Activated naive CD8-positive, alpha-beta T cell treated with anti-CD3 and anti-CD28 coated beads for 36 hours (primary cell): ENCODE measurements at regions not wholly inside any gene's neighbourhood (a gene's known extent, or its start where the extent isn't known, plus 50 kb on each side); places are given as distances from the start of the nearest gene placed in this dataset.
"Not testable (repeated sequence)": the region's sequence is repeated elsewhere in the genome, so short reads cannot be mapped to it uniquely, and the experiment has no call there.

Source experiments
- DNase-seq: peaks from one replicate; pipeline ENCODE4 v3.0.0; 2021
- H3K27ac Mint-ChIP-seq: one replicate; pipeline ENCODE4 v1.8.0; 2022; ENCODE audit warnings: mild to moderate bottlenecking, moderate library complexity, mixed read lengths
- H3K27me3 Mint-ChIP-seq: one replicate; pipeline ENCODE4 v1.8.0; 2022; ENCODE audit warnings: mild to moderate bottlenecking, mixed read lengths
- H3K36me3 Mint-ChIP-seq: one replicate; pipeline ENCODE4 v1.8.0; 2021; ENCODE audit warnings: mild to moderate bottlenecking, mixed read lengths
- H3K4me1 Mint-ChIP-seq: one replicate; pipeline ENCODE4 v1.8.0; 2021; ENCODE audit warnings: mixed read lengths
- H3K4me3 Mint-ChIP-seq: one replicate; pipeline ENCODE4 v1.8.0; 2022; ENCODE audit warnings: mild to moderate bottlenecking, moderate library complexity, mixed read lengths
- H3K9me3 Mint-ChIP-seq: one replicate; pipeline ENCODE4 v1.8.0; 2022; ENCODE audit warnings: mixed read lengths

- Mint-ChIP-seq H3K4me3 (no peak overlapping the region), H3K36me3 (no peaks in the 10 kb centered on the region), H3K27ac (no peak overlapping the region), H3K27me3 (no peaks in the 10 kb centered on the region), H3K9me3 (no peaks in the 10 kb centered on the region), H3K4me1 (no peaks in the 10 kb centered on the region)
- no peak for DNase-seq
Observed at GRCh38 chr13:72620874-72621273, 106.6 kb downstream of the MZT1 start.

GRCh38 chr13:72617951-72618350 is 109.5 kb downstream of the MZT1 start:
- H3K27me3 Mint-ChIP-seq, result no peaks in the 10 kb centered on the region
- no peak overlapping the region for H3K27ac Mint-ChIP-seq

GRCh38 chr13:72617186-72617585 is 110.2 kb downstream of the MZT1 start:
- Mint-ChIP-seq H3K9me3 (no peaks in the 10 kb centered on the region), H3K4me1 (no peaks in the 10 kb centered on the region), H3K27ac (no peak overlapping the region), H3K27me3 (no peaks in the 10 kb centered on the region), H3K36me3 (no peaks in the 10 kb centered on the region), H3K4me3 (no peak overlapping the region)
- DNase-seq, result no peak

More at GRCh38 chr13:72617951-72618350, 109.5 kb downstream of the MZT1 start:
- H3K4me1 Mint-ChIP-seq, result no peaks in the 10 kb centered on the region
- no peaks in the 10 kb centered on the region for H3K36me3 Mint-ChIP-seq
- no peaks in the 10 kb centered on the region for H3K9me3 Mint-ChIP-seq
- DNase-seq, result no peak
- H3K4me3 Mint-ChIP-seq, result no peak overlapping the region

DNA sequence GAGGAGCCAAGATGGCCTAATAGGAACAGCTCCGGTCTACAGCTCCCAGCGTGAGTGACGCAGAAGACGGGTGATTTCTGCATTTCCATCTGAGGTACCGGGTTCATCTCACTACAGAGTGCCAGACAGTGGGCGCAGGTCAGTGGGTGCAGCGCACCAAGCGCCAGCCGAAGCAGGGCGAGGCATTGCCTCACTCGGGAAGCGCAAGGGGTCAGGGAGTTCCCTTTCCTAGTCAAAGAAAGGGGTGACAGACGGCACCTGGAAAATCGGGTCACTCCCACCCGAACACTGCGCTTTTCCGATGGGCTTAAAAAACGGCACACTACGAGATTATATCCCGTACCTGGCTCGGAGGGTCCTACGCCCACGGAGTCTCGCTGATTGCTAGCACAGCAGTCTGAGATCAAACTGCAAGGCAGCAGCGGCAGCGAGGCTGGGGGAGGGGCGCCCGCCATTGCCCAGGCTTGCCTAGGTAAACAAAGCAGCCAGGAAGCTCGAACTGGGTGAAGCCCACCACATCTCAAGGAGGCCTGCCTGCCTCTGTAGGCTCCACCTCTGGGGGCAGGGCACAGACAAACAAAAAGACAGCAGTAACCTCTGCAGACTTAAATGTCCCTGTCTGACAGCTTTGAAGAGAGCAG is 117.1 kb downstream of the MZT1 start:
- not testable (repeated sequence) for H3K4me3 Mint-ChIP-seq, H3K9me3 Mint-ChIP-seq, H3K27ac Mint-ChIP-seq, DNase-seq, H3K36me3 Mint-ChIP-seq, H3K27me3 Mint-ChIP-seq, H3K4me1 Mint-ChIP-seq

- H3K27me3 Mint-ChIP-seq, result no peaks in the 10 kb centered on the region
- H3K27ac Mint-ChIP-seq, result no peak overlapping the region
- no peaks in the 10 kb centered on the region for H3K4me1 Mint-ChIP-seq
- no peaks in the 10 kb centered on the region for H3K36me3 Mint-ChIP-seq
- H3K9me3 Mint-ChIP-seq, result no peaks in the 10 kb centered on the region
- no peak overlapping the region for H3K4me3 Mint-ChIP-seq
- no peak for DNase-seq
Observed at GRCh38 chr13:72599178-72599743, 128.2 kb downstream of the MZT1 start.

- H3K27ac Mint-ChIP-seq, result no peak overlapping the region
- no peaks in the 10 kb centered on the region for H3K36me3 Mint-ChIP-seq
Observed at GRCh38 chr13:72590091-72590740, 137.2 kb downstream of the MZT1 start.

GRCh38 chr13:72586518-72586917 is 140.9 kb downstream of the MZT1 start:
- Mint-ChIP-seq H3K4me3 (no peak overlapping the region), H3K27ac (no peak overlapping the region), H3K27me3 (no peaks in the 10 kb centered on the region), H3K9me3 (no peaks in the 10 kb centered on the region), H3K36me3 (no peaks in the 10 kb centered on the region), H3K4me1 (no peaks in the 10 kb centered on the region)
- no peak for DNase-seq

More at GRCh38 chr13:72590091-72590740, 137.2 kb downstream of the MZT1 start:
- no peak overlapping the region for H3K4me3 Mint-ChIP-seq
- no peak for DNase-seq
- H3K27me3 Mint-ChIP-seq, result no peaks in the 10 kb centered on the region
- no peaks in the 10 kb centered on the region for H3K9me3 Mint-ChIP-seq
- no peaks in the 10 kb centered on the region for H3K4me1 Mint-ChIP-seq

- Mint-ChIP-seq H3K4me3 (no peak overlapping the region), H3K9me3 (no peaks in the 10 kb centered on the region), H3K36me3 (no peaks in the 10 kb centered on the region), H3K27me3 (no peaks in the 10 kb centered on the region), H3K27ac (no peak overlapping the region), H3K4me1 (no peaks in the 10 kb centered on the region)
- no peak for DNase-seq
Observed at GRCh38 chr13:72585254-72585653, 142.2 kb downstream of the MZT1 start.

DNA sequence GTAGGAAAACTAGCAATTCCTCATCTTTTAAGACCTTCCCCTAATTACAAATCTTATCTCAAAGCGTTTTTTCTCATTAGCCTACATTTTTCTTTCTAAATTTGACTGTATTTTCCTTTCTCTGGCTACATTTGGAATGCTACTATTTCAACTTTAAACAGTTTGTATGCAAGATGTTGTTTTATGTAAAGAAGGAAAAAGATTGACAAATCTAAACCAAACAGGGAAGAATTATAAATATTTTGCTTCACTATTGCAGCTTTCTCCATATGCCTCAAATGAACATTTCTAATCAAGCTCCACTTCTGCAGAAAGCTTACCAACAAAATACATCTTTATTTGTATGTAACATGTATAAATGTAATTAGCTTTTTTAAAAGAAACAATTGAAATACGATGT is 156.2 kb downstream of the MZT1 start:
- no peaks in the 10 kb centered on the region for H3K4me1 Mint-ChIP-seq
- no peak for DNase-seq
- H3K27ac Mint-ChIP-seq, result no peak overlapping the region
- H3K4me3 Mint-ChIP-seq, result no peak overlapping the region
- H3K9me3 Mint-ChIP-seq, result peaks cover 14% of the 10 kb centered on the region
- peaks cover 9% of the 10 kb centered on the region for H3K27me3 Mint-ChIP-seq
- no peaks in the 10 kb centered on the region for H3K36me3 Mint-ChIP-seq

DNA sequence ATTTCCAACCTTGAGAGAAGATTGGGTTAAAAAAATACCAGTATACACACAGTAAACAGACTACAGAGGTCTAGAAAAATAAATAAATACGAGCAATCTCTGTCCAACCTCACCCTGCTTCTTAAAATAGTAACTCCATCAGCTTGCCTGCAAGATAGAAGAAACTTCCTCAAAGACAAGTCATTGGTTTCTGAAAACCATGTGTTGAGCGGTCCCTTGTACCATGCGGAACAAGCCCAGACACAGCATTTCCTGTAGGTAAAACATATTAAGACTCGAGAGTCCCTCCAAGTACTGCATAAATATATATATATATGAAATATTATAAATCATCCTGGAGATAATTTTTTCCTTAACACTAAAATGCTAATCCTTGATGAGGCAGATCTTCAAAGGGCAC is 157.4 kb downstream of the MZT1 start:
- peaks cover 9% of the 10 kb centered on the region for H3K27me3 Mint-ChIP-seq
- no peak overlapping the region for H3K4me3 Mint-ChIP-seq
- H3K36me3 Mint-ChIP-seq, result no peaks in the 10 kb centered on the region
- H3K27ac Mint-ChIP-seq, result no peak overlapping the region
- no peak for DNase-seq
- H3K9me3 Mint-ChIP-seq, result peaks cover 4% of the 10 kb centered on the region
- no peaks in the 10 kb centered on the region for H3K4me1 Mint-ChIP-seq

DNA sequence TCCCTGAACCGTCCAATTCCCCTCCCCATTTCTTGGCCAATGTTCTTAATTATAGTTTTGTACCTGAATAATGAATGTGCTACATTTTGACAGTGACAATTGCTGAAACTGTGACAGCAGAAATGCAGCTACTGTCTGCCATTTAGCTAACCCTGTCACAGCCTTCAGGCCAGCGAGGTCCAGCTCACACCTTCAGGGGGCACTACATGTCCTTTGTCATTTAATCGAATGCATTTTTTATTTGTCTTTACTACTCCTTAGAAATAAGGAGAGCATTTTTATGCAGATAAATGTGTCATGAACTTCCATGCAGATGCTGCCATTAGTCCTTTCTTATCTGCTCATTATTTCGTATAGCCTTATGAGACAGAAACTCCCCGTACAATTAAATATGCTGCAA is 159.9 kb downstream of the MZT1 start:
- Mint-ChIP-seq H3K27me3 (peaks cover 5% of the 10 kb centered on the region), H3K4me1 (no peaks in the 10 kb centered on the region), H3K27ac (no peak overlapping the region), H3K36me3 (no peaks in the 10 kb centered on the region), H3K4me3 (no peak overlapping the region), H3K9me3 (no peaks in the 10 kb centered on the region)
- no peak for DNase-seq

DNA sequence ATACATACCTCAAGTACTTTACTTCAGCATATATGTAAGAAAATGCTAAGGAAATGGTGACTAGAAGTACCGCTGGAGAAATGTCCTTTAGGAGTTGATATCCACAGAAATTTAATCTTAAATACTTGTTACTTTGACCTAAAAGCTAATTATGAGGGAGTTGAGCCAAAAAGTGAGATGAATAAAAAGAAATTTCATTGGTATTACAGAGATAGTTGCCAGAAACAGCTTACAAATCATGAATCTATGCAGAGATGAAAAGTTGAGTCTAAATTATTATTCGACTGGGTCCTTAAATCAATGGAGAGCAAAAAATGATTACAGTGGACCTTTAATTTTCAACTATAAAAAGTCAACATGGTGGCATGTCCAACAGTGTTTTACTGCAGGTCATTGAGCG is 160.9 kb downstream of the MZT1 start:
- Mint-ChIP-seq H3K36me3 (no peaks in the 10 kb centered on the region), H3K27me3 (peaks cover 5% of the 10 kb centered on the region), H3K27ac (no peak overlapping the region), H3K4me1 (no peaks in the 10 kb centered on the region), H3K9me3 (no peaks in the 10 kb centered on the region), H3K4me3 (no peak overlapping the region)
- DNase-seq, result no peak

DNA sequence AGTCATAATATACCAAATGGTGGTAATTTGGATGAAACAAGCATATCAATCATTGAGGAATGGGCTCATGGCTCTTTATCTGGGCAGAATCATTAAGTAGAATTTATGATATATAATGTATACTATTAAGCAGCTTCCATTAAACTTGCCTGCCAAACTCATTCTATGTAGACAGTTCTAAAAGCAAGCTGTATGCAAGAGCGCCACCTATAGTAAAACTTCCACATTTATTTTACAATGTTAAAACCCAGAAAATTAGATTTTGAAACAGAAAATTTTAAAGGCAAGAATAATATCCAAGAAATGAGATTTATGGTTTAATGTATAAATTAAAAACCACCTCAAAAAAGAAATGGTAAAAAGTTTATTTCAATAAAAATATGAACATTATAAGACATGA is 161.5 kb downstream of the MZT1 start:
- H3K9me3 Mint-ChIP-seq, result no peaks in the 10 kb centered on the region

GRCh38 chr13:72562686-72563085 is 164.7 kb downstream of the MZT1 start:
- H3K27me3 Mint-ChIP-seq, result peaks cover 5% of the 10 kb centered on the region
- H3K4me3 Mint-ChIP-seq, result no peak overlapping the region
- H3K4me1 Mint-ChIP-seq, result no peaks in the 10 kb centered on the region
- no peaks in the 10 kb centered on the region for H3K36me3 Mint-ChIP-seq
- no peak overlapping the region for H3K27ac Mint-ChIP-seq
- no peaks in the 10 kb centered on the region for H3K9me3 Mint-ChIP-seq
- DNase-seq, result no peak

More for the DNA sequence above, 161.5 kb downstream of the MZT1 start:
- Mint-ChIP-seq H3K27me3 (peaks cover 5% of the 10 kb centered on the region), H3K4me3 (no peak overlapping the region), H3K4me1 (no peaks in the 10 kb centered on the region), H3K36me3 (no peaks in the 10 kb centered on the region), H3K27ac (no peak overlapping the region)
- DNase-seq, result no peak

- DNase-seq, result no peak
Observed at GRCh38 chr13:72561791-72562190, 165.6 kb downstream of the MZT1 start.

DNA sequence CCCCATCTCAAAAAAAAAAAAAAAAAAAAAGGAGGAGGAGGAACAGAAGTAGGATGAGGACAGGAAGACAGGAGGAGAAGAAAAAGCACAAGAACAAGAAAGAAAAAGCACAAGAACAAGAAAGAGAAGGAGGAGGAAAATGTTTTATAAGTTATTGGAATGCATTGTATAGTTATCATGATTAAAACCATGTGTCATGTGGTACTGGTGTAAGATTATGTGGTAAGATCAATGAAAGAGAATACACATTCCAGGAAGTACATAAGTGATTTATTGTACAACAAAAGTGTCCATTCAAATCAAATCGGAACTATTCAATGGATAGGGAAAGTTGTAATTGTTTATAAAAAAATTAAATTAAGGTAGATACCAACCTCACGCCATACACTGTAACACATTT is 167.7 kb downstream of the MZT1 start:
- H3K4me1 Mint-ChIP-seq, result no peaks in the 10 kb centered on the region
- no peak overlapping the region for H3K4me3 Mint-ChIP-seq
- DNase-seq, result no peak
- H3K36me3 Mint-ChIP-seq, result no peaks in the 10 kb centered on the region
- H3K27me3 Mint-ChIP-seq, result no peaks in the 10 kb centered on the region
- no peaks in the 10 kb centered on the region for H3K9me3 Mint-ChIP-seq
- H3K27ac Mint-ChIP-seq, result no peak overlapping the region

More at GRCh38 chr13:72561791-72562190, 165.6 kb downstream of the MZT1 start:
- no peak overlapping the region for H3K4me3 Mint-ChIP-seq
- no peak overlapping the region for H3K27ac Mint-ChIP-seq
- no peaks in the 10 kb centered on the region for H3K27me3 Mint-ChIP-seq
- no peaks in the 10 kb centered on the region for H3K36me3 Mint-ChIP-seq
- no peaks in the 10 kb centered on the region for H3K9me3 Mint-ChIP-seq
- no peaks in the 10 kb centered on the region for H3K4me1 Mint-ChIP-seq
